SK-N-SH treated with all-trans-retinoic acid at 6 μM for 48 hours (cell line): ENCODE measurements at regions not wholly inside any gene's neighbourhood (a gene's known extent, or its start where the extent isn't known, plus 50 kb on each side); places are given as distances from the start of the nearest gene placed in this dataset.

Experiments
- ARNTL ChIP-seq: fragments of 450-650 bp; formaldehyde crosslinking; IDR thresholded peaks from 2 replicates; pipeline ENCODE4 v1.5.0; 2020; ENCODE audit warnings: low read depth, mild to moderate bottlenecking, moderate library complexity, borderline replicate concordance
- CSDC2 ChIP-seq: fragments of 250-450 bp; sonication (Bioruptor Pico); IDR thresholded peaks from 2 replicates; pipeline ENCODE4 v1.5.0; 2020; ENCODE audit warnings: mild to moderate bottlenecking, moderate library complexity
- GLIS3 ChIP-seq: fragments of 250-450 bp; sonication (Bioruptor Pico); IDR thresholded peaks from 2 replicates; pipeline ENCODE4 v1.5.0; 2020; ENCODE audit warnings: mild to moderate bottlenecking, moderate library complexity
- ZFP3 ChIP-seq: fragments of 250-450 bp; sonication (Bioruptor Pico); IDR thresholded peaks from 2 replicates; pipeline ENCODE4 v1.5.0; 2020; ENCODE audit warnings: mild to moderate bottlenecking, moderate library complexity
- ZFP30 ChIP-seq: fragments of 450-650 bp; formaldehyde crosslinking; IDR thresholded peaks from 2 replicates; pipeline ENCODE4 v1.5.0; 2022; ENCODE audit warnings: mild to moderate bottlenecking, moderate library complexity
- ZNF70 ChIP-seq: fragments of 450-650 bp; formaldehyde crosslinking; IDR thresholded peaks from 2 replicates; pipeline ENCODE4 v1.5.0; 2020; ENCODE audit warnings: mild to moderate bottlenecking, moderate library complexity
- TF ChIP-seq, protein P1 (sequence below): fragments of 250-450 bp; sonication (Bioruptor Pico); IDR thresholded peaks from 2 replicates; pipeline ENCODE4 v1.5.1; 2020; ENCODE audit warnings: low read depth, mild to moderate bottlenecking, moderate library complexity
- TF ChIP-seq, protein P2 (sequence below): fragments of 250-450 bp; sonication (Bioruptor Pico); IDR thresholded peaks from 2 replicates; pipeline ENCODE4 v1.5.0; 2020; ENCODE audit warnings: mild to moderate bottlenecking, moderate library complexity
- TF ChIP-seq, protein P3 (sequence below): fragments of 250-450 bp; sonication (Bioruptor Pico); IDR thresholded peaks from 2 replicates; pipeline ENCODE4 v1.8.0; 2020; ENCODE audit warnings: mild to moderate bottlenecking, moderate library complexity, borderline replicate concordance

DNA sequence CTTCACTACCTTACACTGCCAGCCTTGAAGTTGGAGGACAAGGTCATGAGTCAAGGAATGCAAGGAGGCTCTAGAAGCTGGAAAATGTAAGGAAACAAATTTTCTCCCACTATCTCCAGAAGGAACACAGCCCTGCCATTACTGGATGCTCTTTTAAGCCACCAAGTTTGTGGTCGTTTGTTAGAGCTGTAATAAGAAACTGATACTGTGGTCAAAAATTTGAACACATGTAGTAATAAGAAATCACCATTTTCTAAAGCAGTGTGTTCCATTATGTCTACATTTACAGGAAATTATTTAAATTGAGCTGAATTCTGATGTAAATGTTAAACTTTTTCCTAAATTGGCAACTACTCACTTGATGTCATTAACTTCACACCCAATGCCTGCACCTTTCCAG is 729.0 kb downstream of the KCNJ3 start:
- TF ChIP-seq, protein P1, sequence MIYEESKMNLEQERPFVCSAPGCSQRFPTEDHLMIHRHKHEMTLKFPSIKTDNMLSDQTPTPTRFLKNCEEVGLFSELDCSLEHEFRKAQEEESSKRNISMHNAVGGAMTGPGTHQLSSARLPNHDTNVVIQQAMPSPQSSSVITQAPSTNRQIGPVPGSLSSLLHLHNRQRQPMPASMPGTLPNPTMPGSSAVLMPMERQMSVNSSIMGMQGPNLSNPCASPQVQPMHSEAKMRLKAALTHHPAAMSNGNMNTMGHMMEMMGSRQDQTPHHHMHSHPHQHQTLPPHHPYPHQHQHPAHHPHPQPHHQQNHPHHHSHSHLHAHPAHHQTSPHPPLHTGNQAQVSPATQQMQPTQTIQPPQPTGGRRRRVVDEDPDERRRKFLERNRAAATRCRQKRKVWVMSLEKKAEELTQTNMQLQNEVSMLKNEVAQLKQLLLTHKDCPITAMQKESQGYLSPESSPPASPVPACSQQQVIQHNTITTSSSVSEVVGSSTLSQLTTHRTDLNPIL: no peak
- TF ChIP-seq, protein P2, sequence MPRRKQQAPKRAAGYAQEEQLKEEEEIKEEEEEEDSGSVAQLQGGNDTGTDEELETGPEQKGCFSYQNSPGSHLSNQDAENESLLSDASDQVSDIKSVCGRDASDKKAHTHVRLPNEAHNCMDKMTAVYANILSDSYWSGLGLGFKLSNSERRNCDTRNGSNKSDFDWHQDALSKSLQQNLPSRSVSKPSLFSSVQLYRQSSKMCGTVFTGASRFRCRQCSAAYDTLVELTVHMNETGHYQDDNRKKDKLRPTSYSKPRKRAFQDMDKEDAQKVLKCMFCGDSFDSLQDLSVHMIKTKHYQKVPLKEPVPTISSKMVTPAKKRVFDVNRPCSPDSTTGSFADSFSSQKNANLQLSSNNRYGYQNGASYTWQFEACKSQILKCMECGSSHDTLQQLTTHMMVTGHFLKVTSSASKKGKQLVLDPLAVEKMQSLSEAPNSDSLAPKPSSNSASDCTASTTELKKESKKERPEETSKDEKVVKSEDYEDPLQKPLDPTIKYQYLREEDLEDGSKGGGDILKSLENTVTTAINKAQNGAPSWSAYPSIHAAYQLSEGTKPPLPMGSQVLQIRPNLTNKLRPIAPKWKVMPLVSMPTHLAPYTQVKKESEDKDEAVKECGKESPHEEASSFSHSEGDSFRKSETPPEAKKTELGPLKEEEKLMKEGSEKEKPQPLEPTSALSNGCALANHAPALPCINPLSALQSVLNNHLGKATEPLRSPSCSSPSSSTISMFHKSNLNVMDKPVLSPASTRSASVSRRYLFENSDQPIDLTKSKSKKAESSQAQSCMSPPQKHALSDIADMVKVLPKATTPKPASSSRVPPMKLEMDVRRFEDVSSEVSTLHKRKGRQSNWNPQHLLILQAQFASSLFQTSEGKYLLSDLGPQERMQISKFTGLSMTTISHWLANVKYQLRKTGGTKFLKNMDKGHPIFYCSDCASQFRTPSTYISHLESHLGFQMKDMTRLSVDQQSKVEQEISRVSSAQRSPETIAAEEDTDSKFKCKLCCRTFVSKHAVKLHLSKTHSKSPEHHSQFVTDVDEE (CRISPR knock-in tag): no peak
- TF ChIP-seq, protein P3, sequence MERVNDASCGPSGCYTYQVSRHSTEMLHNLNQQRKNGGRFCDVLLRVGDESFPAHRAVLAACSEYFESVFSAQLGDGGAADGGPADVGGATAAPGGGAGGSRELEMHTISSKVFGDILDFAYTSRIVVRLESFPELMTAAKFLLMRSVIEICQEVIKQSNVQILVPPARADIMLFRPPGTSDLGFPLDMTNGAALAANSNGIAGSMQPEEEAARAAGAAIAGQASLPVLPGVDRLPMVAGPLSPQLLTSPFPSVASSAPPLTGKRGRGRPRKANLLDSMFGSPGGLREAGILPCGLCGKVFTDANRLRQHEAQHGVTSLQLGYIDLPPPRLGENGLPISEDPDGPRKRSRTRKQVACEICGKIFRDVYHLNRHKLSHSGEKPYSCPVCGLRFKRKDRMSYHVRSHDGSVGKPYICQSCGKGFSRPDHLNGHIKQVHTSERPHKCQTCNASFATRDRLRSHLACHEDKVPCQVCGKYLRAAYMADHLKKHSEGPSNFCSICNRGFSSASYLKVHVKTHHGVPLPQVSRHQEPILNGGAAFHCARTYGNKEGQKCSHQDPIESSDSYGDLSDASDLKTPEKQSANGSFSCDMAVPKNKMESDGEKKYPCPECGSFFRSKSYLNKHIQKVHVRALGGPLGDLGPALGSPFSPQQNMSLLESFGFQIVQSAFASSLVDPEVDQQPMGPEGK (CRISPR knock-in tag): no peak
- TF ChIP-seq GLIS3 (CRISPR knock-in tag): no peak
- no peak for TF ChIP-seq ZNF70
- TF ChIP-seq ZFP3: no peak
- no peak for TF ChIP-seq CSDC2 (CRISPR knock-in tag)
- no peak for TF ChIP-seq ARNTL
- TF ChIP-seq ZFP30 (CRISPR knock-in tag): no peak
